Skeletal muscle satellite cell (primary cell): ENCODE measurements at regions not wholly inside any gene's neighbourhood (a gene's known extent, or its start where the extent isn't known, plus 50 kb on each side); places are given as distances from the start of the nearest gene placed in this dataset. TPM values are rescaled to one million over a fixed set of nuclear protein-coding genes. Genes with fewer than 3 reads are reported as not detected.
"Not testable (repeated sequence)": the region's sequence is repeated elsewhere in the genome, so short reads cannot be mapped to it uniquely, and the experiment has no call there.

Source experiments
- H3K27me3 ChIP-seq: 2 replicates; pipeline ENCODE4 v1.7.0; 2013; ENCODE audit warnings: low read length; ENCODE audit not compliant: control insufficient read depth, insufficient read depth
- H3K36me3 ChIP-seq: 2 replicates; pipeline ENCODE4 v1.7.0; 2013; ENCODE audit warnings: mild to moderate bottlenecking, control low read depth, low read length; ENCODE audit not compliant: insufficient read depth
- H3K4me1 ChIP-seq: 2 replicates; pipeline ENCODE4 v1.7.0; 2013; ENCODE audit warnings: low read length; ENCODE audit not compliant: control insufficient read depth, insufficient read depth
- H3K4me2 ChIP-seq: 2 replicates; pipeline ENCODE4 v1.7.0; 2013; ENCODE audit warnings: mild to moderate bottlenecking, low read length
- H3K4me3 ChIP-seq: 2 replicates; pipeline ENCODE4 v1.7.0; 2013; ENCODE audit warnings: low read length
- H3K9ac ChIP-seq: 2 replicates; pipeline ENCODE4 v1.7.0; 2013; ENCODE audit warnings: mild to moderate bottlenecking, low read depth, low read length, moderate library complexity
- H3K9me3 ChIP-seq: replicated peaks from 2 replicates; pipeline ENCODE4 v1.7.0; 2013; ENCODE audit warnings: mild to moderate bottlenecking, control low read depth, low read length
- small RNA-seq: library from RNA; depleted of rRNA; stranded (forward); fragments of <200 nt; gene quantifications from one replicate; pipeline ENCODE3, GENCODE V24; 2012

GRCh38 chr6:71232890-71233289, 55.7 kb upstream of the OGFRL1 start:
- not testable (repeated sequence) for H3K9me3 ChIP-seq, H3K4me3 ChIP-seq, H3K9ac ChIP-seq, H3K27me3 ChIP-seq, H3K36me3 ChIP-seq, H3K4me2 ChIP-seq
- H3K4me1 ChIP-seq, result peaks cover 20% of the 10 kb centered on the region

- H3K36me3 ChIP-seq, result no peaks in the 10 kb centered on the region
- H3K9me3 ChIP-seq, result no peaks in the 10 kb centered on the region
- no peaks in the 10 kb centered on the region for H3K27me3 ChIP-seq
- H3K4me2 ChIP-seq, result no peak overlapping the region
- peaks cover 1% of the 10 kb centered on the region for H3K4me1 ChIP-seq
- no peak overlapping the region for H3K9ac ChIP-seq
- no peak overlapping the region for H3K4me3 ChIP-seq
Measured at GRCh38 chr6:71236926-71237434, 51.6 kb upstream of the OGFRL1 start.

- no peaks in the 10 kb centered on the region for H3K4me1 ChIP-seq
- H3K36me3 ChIP-seq, result no peaks in the 10 kb centered on the region
- H3K4me2 ChIP-seq, result no peak overlapping the region
- H3K4me3 ChIP-seq, result no peak overlapping the region
- no peak overlapping the region for H3K9ac ChIP-seq
- H3K9me3 ChIP-seq, result no peaks in the 10 kb centered on the region
- H3K27me3 ChIP-seq, result no peaks in the 10 kb centered on the region
Measured at GRCh38 chr6:71238351-71238750, 50.3 kb upstream of the OGFRL1 start.

Small RNAs in the stretch of these regions (small RNA-seq; reads per million reads assigned to genes)
- gene RF00012, result not detected
- gene RNU6-411P, result not detected
